ENCODE measurements at regions not wholly inside any gene's neighbourhood (a gene's known extent, or its start where the extent isn't known, plus 50 kb on each side); places are given as distances from the start of the nearest gene placed in this dataset.

DNA sequence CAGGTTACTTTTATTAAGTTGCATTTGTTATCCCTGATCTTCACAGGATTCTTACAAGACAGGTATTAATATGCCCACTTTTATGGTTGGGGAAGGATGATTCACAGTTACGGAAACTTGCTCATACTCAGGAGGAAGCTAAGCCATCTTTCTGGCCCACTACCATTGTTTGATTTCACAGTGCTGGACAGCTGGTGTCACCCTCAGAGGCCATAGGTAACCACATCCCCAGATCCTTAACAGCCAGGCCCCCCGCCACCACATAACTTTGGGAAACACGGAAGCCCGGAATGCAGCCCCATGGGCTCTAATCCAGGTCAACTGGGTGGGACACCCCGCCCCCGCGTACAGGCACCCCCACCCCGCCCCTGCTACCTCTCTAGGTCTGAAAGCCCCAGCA is 119.7 kb downstream of the IRS2 start:
- H3K9me3 ChIP-seq = no peaks in the 10 kb centered on the region
- H3K27ac ChIP-seq = no peak overlapping the region
- 64 to 81% (median 68%) methylated on average over 8 of the region's 8 CpGs for WGBS, 3 donors
- no peaks in the 10 kb centered on the region for H3K36me3 ChIP-seq
- TF ChIP-seq POLR2A (IDR thresholded peaks at IDR 0.05) (no peak), EP300 (IDR thresholded peaks at IDR 0.05) (no peak)
- TF ChIP-seq, protein P1, sequence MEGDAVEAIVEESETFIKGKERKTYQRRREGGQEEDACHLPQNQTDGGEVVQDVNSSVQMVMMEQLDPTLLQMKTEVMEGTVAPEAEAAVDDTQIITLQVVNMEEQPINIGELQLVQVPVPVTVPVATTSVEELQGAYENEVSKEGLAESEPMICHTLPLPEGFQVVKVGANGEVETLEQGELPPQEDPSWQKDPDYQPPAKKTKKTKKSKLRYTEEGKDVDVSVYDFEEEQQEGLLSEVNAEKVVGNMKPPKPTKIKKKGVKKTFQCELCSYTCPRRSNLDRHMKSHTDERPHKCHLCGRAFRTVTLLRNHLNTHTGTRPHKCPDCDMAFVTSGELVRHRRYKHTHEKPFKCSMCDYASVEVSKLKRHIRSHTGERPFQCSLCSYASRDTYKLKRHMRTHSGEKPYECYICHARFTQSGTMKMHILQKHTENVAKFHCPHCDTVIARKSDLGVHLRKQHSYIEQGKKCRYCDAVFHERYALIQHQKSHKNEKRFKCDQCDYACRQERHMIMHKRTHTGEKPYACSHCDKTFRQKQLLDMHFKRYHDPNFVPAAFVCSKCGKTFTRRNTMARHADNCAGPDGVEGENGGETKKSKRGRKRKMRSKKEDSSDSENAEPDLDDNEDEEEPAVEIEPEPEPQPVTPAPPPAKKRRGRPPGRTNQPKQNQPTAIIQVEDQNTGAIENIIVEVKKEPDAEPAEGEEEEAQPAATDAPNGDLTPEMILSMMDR (IDR thresholded peaks at IDR 0.05) = no peak
- DNase-seq = no peak
- H3K4me3 ChIP-seq = no peak overlapping the region
- H3K27me3 ChIP-seq = no peaks in the 10 kb centered on the region
- intact Hi-C loops (cut with DNase I) = no loop called here
- H3K4me1 ChIP-seq (ENCODE audit: insufficient read depth) = no peaks in the 10 kb centered on the region

DNA sequence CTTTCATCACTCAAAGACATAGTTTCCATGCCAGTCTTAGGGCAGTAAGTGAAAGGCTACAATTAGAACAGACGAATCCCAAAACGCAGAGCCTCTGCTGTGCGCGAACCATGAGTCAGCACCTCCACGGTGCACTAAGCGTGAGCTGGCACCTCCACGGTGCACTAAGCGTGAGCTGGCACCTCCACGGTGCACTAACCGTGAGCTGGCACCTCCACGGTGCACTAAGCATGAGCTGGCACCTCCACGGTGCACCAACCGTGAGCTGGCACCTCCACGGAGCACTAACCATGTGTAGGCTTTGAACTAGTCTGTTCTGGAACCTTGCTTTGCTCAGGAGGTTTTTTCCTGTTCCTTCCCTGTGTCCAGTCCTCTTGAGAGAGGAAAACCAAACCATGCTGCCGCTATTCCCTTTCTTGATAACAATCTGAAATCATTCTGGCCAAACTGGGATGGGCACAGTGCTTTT is 120.6 kb downstream of the IRS2 start:
- Histone ChIP-seq H3K4me1 (ENCODE audit: insufficient read depth) (no peaks in the 10 kb centered on the region), H3K27me3 (no peaks in the 10 kb centered on the region), H3K36me3 (no peaks in the 10 kb centered on the region), H3K4me3 (no peak overlapping the region), H3K27ac (no peak overlapping the region), H3K9me3 (no peaks in the 10 kb centered on the region)
- TF ChIP-seq EP300 (IDR thresholded peaks at IDR 0.05) (no peak), POLR2A (IDR thresholded peaks at IDR 0.05) (no peak)
- TF ChIP-seq, protein P1 (IDR thresholded peaks at IDR 0.05) = no peak
- no peak for DNase-seq
- 91 to 95% (median 93%) methylated on average over 15 of the region's 15 CpGs for WGBS, 3 donors
- intact Hi-C loops (cut with DNase I) = no loop called here

DNA sequence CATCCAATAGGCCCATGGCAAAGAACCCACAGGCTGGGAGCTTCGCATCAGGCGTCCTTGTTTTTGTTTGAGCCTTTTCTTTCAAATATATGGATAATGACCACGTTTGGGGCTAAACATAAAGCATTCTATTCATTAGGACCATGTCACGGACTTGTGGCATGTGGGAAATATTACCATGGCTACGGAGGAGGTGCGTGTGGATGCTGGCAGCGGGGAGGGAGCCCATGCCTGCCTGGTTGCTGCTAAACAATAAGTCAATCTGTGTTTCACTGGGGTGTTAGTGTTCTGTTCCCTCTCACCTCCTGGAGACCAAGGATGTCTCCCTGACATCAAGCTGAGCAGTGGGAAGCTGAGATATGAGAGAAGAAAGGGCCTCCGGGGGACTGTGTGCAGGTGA is 121.1 kb downstream of the IRS2 start:
- WGBS, 3 donors = 90% methylated on average over 8 of the region's 8 CpGs
- no peaks in the 10 kb centered on the region for H3K9me3 ChIP-seq
- no peak for TF ChIP-seq POLR2A (IDR thresholded peaks at IDR 0.05)
- TF ChIP-seq, protein P1 (IDR thresholded peaks at IDR 0.05) = no peak
- no peak for TF ChIP-seq EP300 (IDR thresholded peaks at IDR 0.05)
- intact Hi-C loops (cut with DNase I) = no loop called here
- H3K27me3 ChIP-seq = no peaks in the 10 kb centered on the region
- DNase-seq = no peak
- H3K4me1 ChIP-seq (ENCODE audit: insufficient read depth) = no peaks in the 10 kb centered on the region
- no peaks in the 10 kb centered on the region for H3K36me3 ChIP-seq
- H3K4me3 ChIP-seq = no peak overlapping the region
- no peak overlapping the region for H3K27ac ChIP-seq

DNA sequence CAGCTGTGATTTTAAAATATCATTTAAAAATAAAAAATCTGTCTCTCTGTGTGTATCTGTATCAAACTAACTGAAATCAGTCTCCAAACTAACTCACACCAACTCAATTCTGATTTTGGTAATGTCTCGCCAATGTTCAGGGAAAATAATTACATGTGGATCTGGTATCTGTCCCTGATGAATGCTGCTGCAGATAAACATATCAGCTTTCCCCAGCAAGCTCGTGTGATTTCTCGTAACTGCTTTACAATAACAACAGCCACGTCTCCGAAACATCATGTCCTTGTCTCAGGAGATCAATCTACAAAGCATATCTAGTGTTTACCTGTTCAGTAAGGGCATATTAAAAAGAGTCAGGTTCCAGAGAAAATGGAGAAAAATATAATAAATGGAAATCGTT is 129.0 kb downstream of the IRS2 start:
- Histone ChIP-seq H3K4me3 (no peak overlapping the region), H3K36me3 (no peaks in the 10 kb centered on the region), H3K4me1 (ENCODE audit: insufficient read depth) (peaks cover 2% of the 10 kb centered on the region), H3K27me3 (no peaks in the 10 kb centered on the region), H3K27ac (no peak overlapping the region), H3K9me3 (no peaks in the 10 kb centered on the region)
- WGBS, 3 donors = 5 to 16% (median 8%) methylated on average over 6 of the region's 6 CpGs
- no peak for DNase-seq
- intact Hi-C loops (cut with DNase I) = no loop called here
- no peak for TF ChIP-seq POLR2A (IDR thresholded peaks at IDR 0.05)
- TF ChIP-seq, protein P1 (IDR thresholded peaks at IDR 0.05) = no peak
- no peak for TF ChIP-seq EP300 (IDR thresholded peaks at IDR 0.05)
